Heart left ventricle (tissue), 16 donors: ENCODE measurements at regions not wholly inside any gene's neighbourhood (a gene's known extent, or its start where the extent isn't known, plus 50 kb on each side); places are given as distances from the start of the nearest gene placed in this dataset.

Source experiments
- ATAC-seq, 4 donors: fragments of 200-7000 bp; cut with Tn5 transposase; one replicate each; pipeline ENCODE4 v1.9.1; 2020 to 2022; ENCODE audit warnings: moderate library complexity in 4 of 4, mild to moderate bottlenecking in 3 of 4, moderate number of reproducible peaks in 1 of 4
- DNase-seq, 5 donors: peaks; one replicate each; pipeline ENCODE4 v3.0.0-alpha.2; 2020
- H3K27ac ChIP-seq, 12 donors: fragments of 200-600 bp; sonication (generic) in 4 of 12; one replicate each; pipeline versions ENCODE4 v1.5.0 to v1.8.0; 2016 to 2022; ENCODE audit warnings: mild to moderate bottlenecking in 2 of 12
- H3K27me3 ChIP-seq, 9 donors: fragments of 200-600 bp; sonication (generic) in 2 of 9; one replicate each; pipeline versions ENCODE4 v1.5.1 to v1.8.0; 2016 to 2022; ENCODE audit warnings: mild to moderate bottlenecking in 3 of 9
- H3K36me3 ChIP-seq, 9 donors: fragments of 200-600 bp; sonication (generic) in 2 of 9; one replicate each; pipeline versions ENCODE4 v1.5.0 to v1.8.0; 2018 to 2022; ENCODE audit warnings: mild to moderate bottlenecking in 2 of 9
- H3K4me1 ChIP-seq, 12 donors: fragments of 200-600 bp; sonication (generic) in 4 of 12; one replicate each; pipeline versions ENCODE4 v1.5.0 to v1.8.0; 2016 to 2022; ENCODE audit warnings: mild to moderate bottlenecking in 3 of 12
- H3K4me3 ChIP-seq, 12 donors: fragments of 200-600 bp; sonication (generic) in 4 of 12; one replicate each; pipeline versions ENCODE4 v1.5.0 to v1.8.0; 2017 to 2022; ENCODE audit warnings: mild to moderate bottlenecking in 9 of 12, moderate library complexity in 4 of 12
- H3K9me3 ChIP-seq, 12 donors: fragments of 200-600 bp; sonication (generic) in 4 of 12; one replicate each; pipeline versions ENCODE4 v1.5.0 to v1.8.0; 2016 to 2022; ENCODE audit warnings: mild to moderate bottlenecking in 1 of 12
- CTCF ChIP-seq, 12 donors: fragments of 200-600 bp; sonication (generic) in 4 of 12; IDR thresholded peaks; one replicate each; pipeline versions ENCODE4 v1.5.0 to v1.8.0; 2018 to 2022; ENCODE audit warnings: antibody characterized with exemption in 12 of 12, mild to moderate bottlenecking in 5 of 12
- POLR2A ChIP-seq, 2 donors: fragments of 450-650 bp; IDR thresholded peaks; one replicate each; pipeline ENCODE4 v1.6.1; 2017; ENCODE audit warnings: antibody characterized with exemption in 2 of 2, mild to moderate bottlenecking in 2 of 2, moderate library complexity in 2 of 2
- WGBS, 4 donors: extraction: QIAGEN DNeasy Blood & Tissue Kit in 2 of 4; methylation state at CpG; one replicate each; pipeline versions ENCODE4 v1.1.5 to v1.1.7; 2013 to 2018; 5-methylcytosine and 5-hydroxymethylcytosine counted together
- intact Hi-C, 10 donors: fragments of 100-400 bp; cut with DNase I; formaldehyde crosslinking; loops; one replicate each; pipeline versions ENCODE4 v1.11.1 to v1.14.2; 2022
- donor health status: ischemic (EF 13 %, LVEDD 7.1; RV severe dilation, severe dysfunction).
- donor health status: healthy with polysubstance abuse.
- donor health status: DM: no; HTN: yes; CAD: no.
- donor health status: DM: no; HTN: no; CAD: no.
- donor health status: ischemic (EF 25% LVEDD 6.9; RV normal size, moderate dysfunction).
- donor health status: ischemic (EF 25% LVEDD 5.7; RV mildly dilated, moderate dysfunction).
- donor health status: healthy.
- donor health status: DM: yes; HTN: yes; CAD: no.
- donor health status: ischemic (EF 35%, LVEDD 5.7; RV mildly dilated, moderate dysfunction).
- donor health status: nonischemic (EF 11% LVEDD 7.7; RV severe dilation, severe dysfunction).
- donor health status: DM: yes; HTN: yes; CAD: no.
- donor health status: PGD.
- donor health status: ischemic (EF 29% LVEDD 5.4; RV normal size, mild dysfunction).
- donor health status: nonischemic (EF 23%, LVEDD 6.1; RV moderate dilation, normal function).

GRCh38 chr6:44778513-44778912 lies 391.0 kb downstream of the CDC5L start:
- no peaks in the 10 kb centered on the region for H3K9me3 ChIP-seq
- ATAC-seq (no peak), DNase-seq (no peak)
- no peaks in the 10 kb centered on the region for H3K27me3 ChIP-seq
- 77 to 96% (median 94%) methylated on average over 1 of the region's 1 CpG for WGBS, 4 donors
- no peaks in the 10 kb centered on the region for H3K36me3 ChIP-seq
- intact Hi-C loops: no loop called here
- H3K27ac ChIP-seq: no peak overlapping the region
- no peaks in the 10 kb centered on the region for H3K4me1 ChIP-seq
- H3K4me3 ChIP-seq: no peak overlapping the region
- TF ChIP-seq CTCF (IDR thresholded peaks at IDR 0.05) (no peak), POLR2A (IDR thresholded peaks at IDR 0.05) (no peak)
